ENCODE measurements at regions not wholly inside any gene's neighbourhood (a gene's known extent, or its start where the extent isn't known, plus 50 kb on each side); places are given as distances from the start of the nearest gene placed in this dataset.

- H2AFZ ChIP-seq (ENCODE audit: low read depth, low read length) = no peak overlapping the region
- no peaks in the 10 kb centered on the region for H3K9me3 ChIP-seq (replicated peaks; ENCODE audit: control insufficient read depth, insufficient read depth, low read length)
- intact Hi-C loops (cut with micrococcal nuclease) (no loop called here), dilution Hi-C loops (cut with MboI; ENCODE audit: extremely low pct_ligation_motif_present, low sequenced_read_pairs) (no loop called here)
- DNase-seq (ENCODE audit: low read depth, low spot score) = no peak
- H3K9me1 ChIP-seq (replicated peaks; ENCODE audit: control insufficient read depth, extremely low read depth, insufficient read depth, low read length) = no peaks in the 10 kb centered on the region
- ChIA-PET CTCF (no interaction called here), POLR2A (no interaction called here)
- FAIRE-seq = no peak
- no peak overlapping the region for H3K27ac ChIP-seq (ENCODE audit: insufficient read depth, low read depth, low read length)
- H3K79me2 ChIP-seq (ENCODE audit: control insufficient read depth, insufficient read depth, low read length) = no peaks in the 10 kb centered on the region
- TF ChIP-seq POLR2AphosphoS5 (IDR thresholded peaks at IDR 0.05; ENCODE audit: insufficient read depth, low read depth, low read length) (no peak), EZH2 (IDR thresholded peaks at IDR 0.05; ENCODE audit: borderline replicate concordance, low read depth, low read length, severe bottlenecking) (no peak), POLR2A (IDR thresholded peaks at IDR 0.05; ENCODE audit: low read depth, low read length) (no peak), GATA2 (IDR thresholded peaks at IDR 0.05; ENCODE audit: insufficient read depth, insufficient read length, low read depth, low read length) (no peak), MYC (IDR thresholded peaks at IDR 0.05; ENCODE audit: low read depth, low read length) (no peak), FOS (IDR thresholded peaks at IDR 0.05; ENCODE audit: borderline replicate concordance, insufficient read depth, low read length) (no peak), JUN (IDR thresholded peaks at IDR 0.05; ENCODE audit: borderline replicate concordance, insufficient read depth, insufficient read length, low read depth) (no peak)
- TF ChIP-seq, protein P1, sequence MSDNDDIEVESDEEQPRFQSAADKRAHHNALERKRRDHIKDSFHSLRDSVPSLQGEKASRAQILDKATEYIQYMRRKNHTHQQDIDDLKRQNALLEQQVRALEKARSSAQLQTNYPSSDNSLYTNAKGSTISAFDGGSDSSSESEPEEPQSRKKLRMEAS (IDR thresholded peaks at IDR 0.05; ENCODE audit: insufficient read depth, insufficient read length) = no peak
- TF ChIP-seq, protein P2, sequence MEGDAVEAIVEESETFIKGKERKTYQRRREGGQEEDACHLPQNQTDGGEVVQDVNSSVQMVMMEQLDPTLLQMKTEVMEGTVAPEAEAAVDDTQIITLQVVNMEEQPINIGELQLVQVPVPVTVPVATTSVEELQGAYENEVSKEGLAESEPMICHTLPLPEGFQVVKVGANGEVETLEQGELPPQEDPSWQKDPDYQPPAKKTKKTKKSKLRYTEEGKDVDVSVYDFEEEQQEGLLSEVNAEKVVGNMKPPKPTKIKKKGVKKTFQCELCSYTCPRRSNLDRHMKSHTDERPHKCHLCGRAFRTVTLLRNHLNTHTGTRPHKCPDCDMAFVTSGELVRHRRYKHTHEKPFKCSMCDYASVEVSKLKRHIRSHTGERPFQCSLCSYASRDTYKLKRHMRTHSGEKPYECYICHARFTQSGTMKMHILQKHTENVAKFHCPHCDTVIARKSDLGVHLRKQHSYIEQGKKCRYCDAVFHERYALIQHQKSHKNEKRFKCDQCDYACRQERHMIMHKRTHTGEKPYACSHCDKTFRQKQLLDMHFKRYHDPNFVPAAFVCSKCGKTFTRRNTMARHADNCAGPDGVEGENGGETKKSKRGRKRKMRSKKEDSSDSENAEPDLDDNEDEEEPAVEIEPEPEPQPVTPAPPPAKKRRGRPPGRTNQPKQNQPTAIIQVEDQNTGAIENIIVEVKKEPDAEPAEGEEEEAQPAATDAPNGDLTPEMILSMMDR (IDR thresholded peaks at IDR 0.05; ENCODE audit: extremely low read depth in 1 of 2, insufficient read depth in 1 of 2, low read depth in 1 of 2, low read length in 2 of 2) = no peak
- no peak overlapping the region for H3K4me2 ChIP-seq (ENCODE audit: insufficient read depth, low read length)
- H3K4me3 ChIP-seq (replicated peaks in 1 of 3; ENCODE audit: insufficient read depth in 1 of 3, low read depth in 1 of 3, low read length in 3 of 3) = no peak overlapping the region
- H3K9ac ChIP-seq (replicated peaks; ENCODE audit: extremely low read depth, insufficient read depth, low read length) = no peak overlapping the region
- peaks cover 0 to 6% of the 10 kb centered on the region in 2 experiments for H3K27me3 ChIP-seq (ENCODE audit: control insufficient read depth in 2 of 2, insufficient read depth in 2 of 2, low read length in 2 of 2)
- H3K4me1 ChIP-seq (ENCODE audit: control insufficient read depth, extremely low read depth, insufficient read depth, low read length) = no peaks in the 10 kb centered on the region
- no peaks in the 10 kb centered on the region for H3K36me3 ChIP-seq (ENCODE audit: control insufficient read depth in 2 of 2, extremely low read depth in 1 of 2, insufficient read depth in 2 of 2, low read length in 2 of 2)
- no TSS peak for BruUV-seq (replicated peaks)
- no peaks in the 10 kb centered on the region for H4K20me1 ChIP-seq (replicated peaks; ENCODE audit: control insufficient read depth, extremely low read depth, insufficient read depth, low read length)
These were observed 203.0 kb downstream of the CENPC start for GRCh38 chr4:67342291-67342690.

Measured in endothelial cell of umbilical vein (primary cell).